Activated CD4-positive, alpha-beta T cell treated with anti-CD3 and anti-CD28 coated beads for 4 hours (primary cell): ENCODE measurements at regions not wholly inside any gene's neighbourhood (a gene's known extent, or its start where the extent isn't known, plus 50 kb on each side); places are given as distances from the start of the nearest gene placed in this dataset.
"Not testable (repeated sequence)": the region's sequence is repeated elsewhere in the genome, so short reads cannot be mapped to it uniquely, and the experiment has no call there.

Experiments used
- DNase-seq, 2 donors: peaks; one replicate each; pipeline ENCODE4 v3.0.0-alpha.2; 2020

DNA sequence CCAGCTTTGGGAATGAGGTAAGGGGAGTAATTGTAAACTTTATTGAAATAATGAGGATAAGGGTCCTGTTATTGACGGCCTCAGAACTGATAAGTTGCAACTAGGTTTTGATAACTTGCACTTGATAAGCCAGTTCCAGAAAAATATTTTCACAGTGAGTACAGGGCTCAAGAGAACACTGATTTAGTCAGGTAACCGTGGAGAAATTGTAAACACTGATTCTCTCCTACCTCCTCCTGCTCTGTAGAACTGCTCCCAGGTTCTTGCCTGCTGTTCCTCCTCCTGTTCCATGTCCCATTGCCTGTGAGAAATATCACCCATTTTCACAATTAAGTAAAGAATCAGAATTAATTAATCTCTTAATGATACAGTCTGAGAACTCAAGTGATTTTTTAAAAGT lies 55.0 kb upstream of the CXXC4 start:
- DNase-seq = no peak

DNA sequence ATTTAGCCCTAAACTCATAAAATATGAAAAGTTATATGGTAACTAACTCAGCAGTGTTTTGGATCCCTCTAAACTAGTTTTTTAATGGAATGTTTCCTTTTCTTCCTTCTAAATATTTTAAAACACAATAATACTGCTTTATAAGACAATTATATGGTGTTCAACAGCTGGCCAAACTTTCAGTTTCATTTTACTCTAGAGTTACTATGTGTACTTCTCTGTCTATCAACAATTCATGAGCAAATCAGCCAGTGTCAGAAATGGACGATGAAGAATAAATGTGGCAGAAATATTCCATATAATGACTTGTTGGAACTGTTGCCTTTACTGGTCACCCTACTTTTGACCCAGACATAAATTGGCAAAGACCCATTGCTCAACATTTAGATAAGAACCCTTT lies 64.8 kb upstream of the CXXC4 start:
- DNase-seq = no peak

DNA sequence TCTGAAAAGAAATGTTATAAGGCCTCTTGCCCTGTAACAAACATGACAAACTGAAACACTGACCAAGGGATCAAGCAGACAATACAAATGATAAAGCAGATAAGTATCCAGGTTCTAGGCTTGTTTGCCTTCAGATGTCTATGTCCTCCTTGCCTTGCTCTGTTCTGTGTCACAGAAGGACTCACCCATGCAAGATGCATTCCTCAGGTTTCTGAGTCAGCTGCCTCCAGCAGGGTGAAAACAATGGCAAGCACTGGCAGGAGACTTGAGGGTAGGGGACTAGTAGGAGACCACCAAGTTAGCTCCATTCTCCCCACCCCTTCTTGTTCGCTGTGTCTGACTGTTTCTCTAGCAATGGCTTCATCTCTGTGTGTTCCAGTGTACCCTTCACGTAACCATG lies 76.6 kb upstream of the CXXC4 start:
- DNase-seq = no peak

DNA sequence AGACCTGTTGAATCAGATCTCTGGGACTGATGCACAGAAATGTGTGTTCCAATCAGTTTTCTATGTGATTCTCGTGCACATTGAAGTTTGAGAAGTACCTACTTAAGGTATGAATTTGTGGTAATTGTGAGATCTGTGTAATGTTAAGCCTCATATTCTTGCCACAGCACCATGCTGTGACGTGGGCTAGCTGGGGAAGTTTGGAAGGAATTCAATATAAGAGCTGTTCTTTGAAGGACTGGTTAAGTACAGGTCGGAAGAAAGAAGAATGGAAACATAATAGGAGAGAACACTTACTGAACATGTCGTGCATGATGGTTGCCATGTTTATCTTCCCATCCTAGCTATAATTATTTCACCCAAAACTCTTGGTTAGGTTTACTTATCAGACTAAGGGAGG lies 79.7 kb upstream of the CXXC4 start:
- no peak for DNase-seq

DNA sequence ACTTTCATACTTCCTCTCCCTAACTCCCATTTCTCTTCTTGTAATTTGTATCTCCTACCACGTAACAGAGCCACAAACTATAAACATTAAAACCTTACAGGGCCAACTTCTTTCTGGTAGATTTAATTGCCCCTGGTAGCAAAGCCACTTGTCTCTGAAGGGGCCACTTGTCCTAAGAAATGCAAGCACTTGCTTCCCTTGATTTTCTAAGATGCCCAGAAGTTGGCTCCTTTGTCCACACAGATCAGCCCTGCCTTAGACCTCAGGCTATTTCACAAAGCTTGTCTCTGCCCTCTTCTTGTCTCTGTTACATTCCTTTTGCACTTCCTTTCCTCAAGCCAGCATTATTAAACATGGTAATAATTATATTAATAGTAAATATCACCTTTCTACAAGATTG lies 80.6 kb upstream of the CXXC4 start:
- DNase-seq = no peak

DNA sequence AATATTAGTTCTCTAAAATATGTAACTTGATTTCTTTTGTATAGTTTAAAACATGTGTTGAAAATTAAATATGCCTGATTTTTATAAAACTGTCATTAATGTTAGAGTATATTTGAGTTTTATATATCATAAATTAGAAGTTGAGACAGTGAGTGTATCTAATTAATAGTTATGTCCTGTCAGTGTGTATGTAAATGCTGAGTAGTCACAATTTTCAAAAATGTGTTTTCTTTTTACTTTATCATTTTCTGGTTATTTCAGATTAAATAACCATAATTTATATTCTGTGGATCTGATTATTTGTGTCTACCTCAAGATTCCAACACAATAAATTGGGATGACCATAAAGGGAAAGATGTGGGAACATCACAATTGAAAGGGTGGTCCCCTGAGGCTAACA lies 82.7 kb upstream of the CXXC4 start:
- DNase-seq = no peak

DNA sequence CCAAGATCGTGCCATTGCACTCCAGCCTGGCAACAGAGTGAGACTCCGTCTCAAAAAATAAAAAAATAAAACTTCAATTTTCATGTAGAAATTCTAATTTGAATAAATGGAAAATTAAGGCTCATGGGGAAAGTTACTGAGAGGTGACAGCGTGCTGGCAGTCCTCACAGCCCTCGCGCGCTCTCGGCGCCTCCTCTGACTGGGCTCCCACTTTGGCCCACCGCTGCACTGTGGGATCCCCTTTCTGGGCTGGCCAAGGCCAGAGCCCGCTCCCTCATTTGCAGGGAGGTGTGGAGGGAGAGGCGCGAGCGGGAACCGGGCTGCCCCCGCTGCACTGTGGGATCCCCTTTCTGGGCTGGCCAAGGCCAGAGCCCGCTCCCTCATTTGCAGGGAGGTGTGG lies 86.8 kb upstream of the CXXC4 start:
- not testable (repeated sequence) for DNase-seq

DNA sequence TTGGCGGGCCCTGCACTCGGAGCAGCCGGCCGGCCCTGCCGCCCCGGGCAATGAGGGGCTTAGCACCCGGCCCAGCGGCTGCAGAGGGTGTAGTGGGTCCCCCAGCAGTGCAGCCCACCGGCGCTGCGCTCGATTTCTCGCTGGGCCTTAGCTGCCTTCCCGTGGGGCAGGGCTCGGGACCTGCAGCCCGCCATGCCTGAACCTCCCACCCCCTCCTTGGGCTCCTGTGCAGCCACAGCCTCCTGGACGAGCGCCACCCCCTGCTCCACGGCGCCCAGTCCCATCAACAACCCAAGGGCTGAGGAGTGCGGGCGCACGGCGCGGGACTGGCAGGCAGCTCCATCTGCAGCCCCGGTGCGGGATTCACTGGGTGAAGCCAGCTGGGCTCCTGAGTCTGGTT lies 87.4 kb upstream of the CXXC4 start:
- DNase-seq = not testable (repeated sequence)

DNA sequence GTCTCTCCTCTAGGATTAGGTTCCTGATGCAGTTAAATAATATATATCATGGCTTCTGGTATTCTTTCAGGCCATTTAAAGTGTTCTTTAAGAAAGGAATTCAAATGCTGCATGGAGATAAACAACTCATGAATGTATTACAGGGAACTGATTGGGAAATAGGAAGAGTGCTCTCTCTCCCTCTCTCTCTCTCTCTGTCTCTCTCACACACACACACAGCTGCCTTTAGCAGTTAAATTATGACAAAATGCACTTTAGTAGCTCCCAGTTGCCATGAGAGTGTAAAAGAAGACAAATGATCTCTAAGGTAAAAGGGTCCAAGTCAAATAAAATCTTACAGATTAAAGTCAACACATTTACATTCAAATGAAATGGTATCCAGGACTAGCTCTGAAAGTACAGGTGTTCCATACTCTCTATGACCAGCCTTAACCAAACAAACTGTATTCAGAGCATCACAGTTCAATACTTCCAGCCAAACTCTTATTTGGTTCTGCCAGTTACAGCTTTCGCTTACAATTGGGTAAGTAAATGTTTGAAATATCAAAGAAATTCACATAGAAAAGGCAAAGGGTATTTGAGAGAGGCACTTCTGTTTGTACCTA lies 94.7 kb upstream of the CXXC4 start:
- no peak for DNase-seq

DNA sequence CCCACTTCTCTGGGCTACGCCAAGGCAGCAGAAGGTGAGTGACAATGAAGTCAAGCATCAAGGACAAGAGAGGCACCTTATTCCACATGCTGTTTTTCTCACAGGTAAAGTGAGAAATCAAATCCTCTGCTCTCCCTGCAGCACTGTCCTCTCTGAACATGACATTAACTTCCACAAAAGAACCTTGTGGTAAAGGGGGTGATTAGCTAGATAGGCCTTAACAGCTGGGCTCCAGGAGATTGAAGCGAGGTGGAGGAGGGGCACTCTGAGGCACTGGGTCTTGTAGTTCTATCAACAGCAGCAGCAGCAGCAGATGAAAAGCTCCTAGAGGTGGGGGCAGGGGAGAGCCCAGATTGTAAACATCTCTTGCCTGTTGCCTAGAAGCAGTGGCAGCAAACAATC lies 96.8 kb upstream of the CXXC4 start:
- DNase-seq = no peak

DNA sequence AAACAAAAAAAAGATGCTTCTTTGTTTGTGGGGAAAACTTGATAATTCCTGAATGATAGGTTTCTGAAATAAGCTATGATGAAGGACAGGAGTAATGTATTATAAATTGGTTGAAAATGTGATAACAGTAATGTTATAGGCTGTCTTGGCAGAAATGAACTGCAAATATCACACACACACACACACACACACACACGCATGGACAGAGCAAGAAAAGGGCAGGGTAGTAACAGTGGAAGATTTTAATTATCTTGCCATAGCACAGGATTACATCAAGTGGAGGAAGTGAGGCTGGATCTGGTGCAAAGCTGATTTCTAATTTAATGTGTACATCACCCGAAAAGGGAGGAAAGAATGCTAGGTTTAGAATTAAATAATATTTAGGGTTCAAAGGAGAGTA lies 97.5 kb upstream of the CXXC4 start:
- no peak for DNase-seq

DNA sequence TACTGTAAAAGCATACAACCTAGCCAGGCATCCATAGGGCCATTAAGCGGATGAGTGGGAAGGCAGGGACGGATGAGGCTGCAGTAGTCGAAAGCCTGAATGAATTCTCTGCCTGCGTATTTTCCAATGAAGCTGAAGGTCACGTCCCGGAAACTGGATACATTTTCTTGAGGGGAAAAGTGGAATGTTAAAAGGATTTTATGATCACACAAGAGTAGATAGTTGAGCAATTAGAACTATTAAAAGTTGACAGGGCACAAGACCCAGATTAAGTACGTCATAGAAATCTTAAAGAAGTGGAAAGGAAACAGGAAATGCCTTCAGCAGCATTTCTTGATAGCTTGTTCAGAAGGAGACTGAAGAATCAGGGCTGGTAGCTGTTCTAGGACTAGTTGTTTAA lies 98.3 kb upstream of the CXXC4 start:
- no peak for DNase-seq

DNA sequence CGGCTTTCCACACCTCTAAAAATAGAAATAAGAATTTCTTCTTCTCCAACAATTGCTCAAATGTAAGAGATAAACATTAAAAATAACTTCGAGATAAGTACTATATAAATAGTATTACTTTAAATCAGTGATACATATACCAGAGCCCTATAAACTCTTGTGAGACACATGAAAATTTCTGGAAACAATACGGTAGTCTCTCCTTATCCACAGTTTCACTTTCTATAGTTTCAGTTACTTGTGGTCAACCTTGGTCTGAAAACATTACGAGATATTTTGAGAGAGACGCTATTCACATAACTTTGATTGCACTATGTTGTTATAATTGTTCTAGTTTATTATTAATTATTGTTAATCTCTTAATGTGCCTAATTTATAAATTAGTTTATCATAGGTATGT lies 101.5 kb upstream of the CXXC4 start:
- no peak for DNase-seq

DNA sequence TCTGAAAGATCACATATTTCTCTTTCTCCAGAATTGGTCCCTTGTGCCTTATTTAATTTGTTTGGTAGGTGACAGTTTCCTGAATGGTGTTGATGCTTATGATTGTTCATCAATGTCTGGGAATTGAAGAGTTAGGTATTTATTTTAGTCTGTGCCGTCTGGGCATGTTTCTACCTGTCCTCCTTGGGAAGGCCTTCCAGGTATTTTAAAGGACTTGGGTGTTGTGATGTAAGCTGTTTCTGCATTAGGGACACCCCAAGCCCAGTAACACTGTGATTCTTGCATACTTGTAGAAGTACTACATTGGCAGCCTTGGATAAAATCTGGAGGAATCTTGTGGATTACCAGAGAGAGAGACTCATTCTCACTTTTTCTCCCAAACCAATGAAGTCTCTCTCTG lies 120.8 kb upstream of the CXXC4 start:
- DNase-seq = no peak

DNA sequence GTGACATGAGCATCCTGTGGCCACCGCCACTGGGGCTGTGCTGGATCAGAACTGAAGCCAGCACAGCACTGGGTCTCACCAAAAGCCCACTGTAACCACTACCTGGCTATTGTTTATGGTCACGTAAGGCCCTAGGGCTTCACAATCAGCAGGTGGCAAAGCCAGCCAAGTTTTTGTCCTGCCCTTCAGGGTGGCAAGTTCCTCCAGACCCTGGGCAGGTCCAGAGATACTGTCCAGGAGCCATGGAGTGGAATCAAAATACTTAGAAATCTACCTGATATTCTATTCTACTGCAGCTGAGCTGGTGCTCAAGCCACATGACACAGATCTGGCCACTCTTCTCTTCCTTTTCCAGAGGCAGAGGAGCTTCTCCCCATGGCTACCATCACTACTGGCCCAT lies 121.2 kb upstream of the CXXC4 start:
- no peak for DNase-seq

DNA sequence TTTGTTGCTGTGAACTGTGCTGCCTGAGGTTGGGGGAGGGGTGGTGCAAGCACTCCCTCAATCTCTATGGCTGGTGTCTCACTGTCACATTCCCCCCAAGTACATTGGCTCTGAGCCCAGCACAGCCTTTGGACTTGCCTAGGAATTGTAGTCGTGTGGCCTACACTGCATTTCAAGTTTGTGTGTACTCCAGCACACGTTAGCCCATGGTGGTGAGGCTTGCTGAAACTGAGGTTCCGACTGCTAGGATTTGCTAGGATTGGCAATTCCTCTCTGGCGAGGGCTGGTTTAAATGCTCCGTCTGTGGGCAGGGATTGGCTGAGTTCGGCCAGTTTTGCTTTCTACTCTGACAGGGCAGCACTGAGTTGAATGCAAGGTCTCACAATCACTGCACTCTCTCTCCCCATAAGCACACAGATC lies 121.7 kb upstream of the CXXC4 start:
- DNase-seq = no peak

DNA sequence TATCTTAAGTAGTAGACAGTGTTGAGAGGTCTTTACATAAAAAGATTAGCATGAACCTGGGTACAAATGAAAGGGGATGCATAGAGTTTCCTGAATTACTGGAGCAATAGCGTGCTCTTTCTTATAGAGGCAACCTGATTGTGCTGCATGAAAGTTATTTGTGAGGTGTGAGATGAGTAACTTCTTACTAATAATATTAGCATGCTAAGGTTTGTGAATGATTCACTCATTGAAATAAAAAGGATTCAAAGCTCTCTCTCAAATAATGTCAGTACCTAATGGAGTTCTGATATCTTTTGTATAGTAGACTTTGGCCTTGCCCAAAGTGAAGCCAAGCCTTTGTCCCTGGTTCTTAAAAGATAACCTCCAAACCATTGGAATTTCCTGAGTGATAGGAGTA lies 131.0 kb upstream of the CXXC4 start:
- no peak for DNase-seq

DNA sequence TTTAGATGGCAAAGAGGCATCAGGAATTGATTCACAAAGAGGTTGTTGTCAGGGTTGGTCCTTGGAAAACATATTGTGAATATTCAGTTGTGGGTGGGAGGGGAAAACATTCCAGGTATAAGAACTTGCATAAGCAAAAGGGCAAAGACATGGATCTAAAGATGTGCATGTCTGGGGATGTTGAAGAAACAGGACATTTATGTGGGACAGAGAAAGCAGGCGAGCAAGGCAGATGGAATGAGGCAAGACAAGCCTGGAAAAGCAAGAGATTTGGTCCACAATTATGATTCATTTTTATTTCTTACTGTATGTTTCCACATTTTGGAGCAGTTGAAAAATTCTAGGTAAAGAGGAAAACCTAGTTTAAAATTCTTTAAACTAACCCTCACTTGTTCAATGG lies 134.9 kb upstream of the CXXC4 start:
- no peak for DNase-seq

DNA sequence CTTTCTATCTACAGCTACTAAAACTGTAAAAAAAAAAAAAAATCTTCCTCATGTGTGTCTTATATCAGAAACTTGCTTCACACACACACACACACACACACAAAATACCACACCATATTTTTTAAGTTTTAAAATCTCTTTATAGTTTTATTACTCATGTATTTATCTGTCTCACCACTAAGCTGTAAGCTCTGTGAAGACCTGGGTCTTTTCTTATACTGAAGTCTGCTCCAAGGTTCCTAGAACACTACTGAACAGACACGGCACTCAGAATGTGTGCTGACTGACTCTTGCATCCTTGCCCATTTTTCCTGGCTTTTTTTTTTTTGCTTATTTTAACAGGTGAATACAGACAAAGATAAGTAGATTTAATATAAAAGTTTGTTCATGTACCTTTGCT lies 135.6 kb upstream of the CXXC4 start:
- no peak for DNase-seq

DNA sequence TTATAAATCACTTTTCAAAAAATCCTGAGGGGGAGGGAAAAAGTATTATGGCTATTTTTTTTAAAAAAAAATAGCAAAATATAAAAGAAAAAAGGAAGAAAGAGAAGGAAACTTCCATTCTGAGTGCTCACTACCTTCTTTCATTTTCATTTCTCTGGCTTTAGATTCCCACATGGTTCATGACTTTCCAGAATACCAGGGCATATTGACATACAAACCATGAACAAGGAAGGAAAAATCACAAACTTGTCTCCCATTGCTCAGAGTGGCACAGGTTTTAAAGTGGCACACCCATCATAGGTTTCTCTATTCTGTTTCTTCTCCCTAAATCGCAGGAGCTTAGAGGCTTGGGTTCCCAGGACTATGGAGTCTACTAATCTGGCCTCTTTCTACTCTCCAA lies 136.3 kb upstream of the CXXC4 start:
- no peak for DNase-seq

DNA sequence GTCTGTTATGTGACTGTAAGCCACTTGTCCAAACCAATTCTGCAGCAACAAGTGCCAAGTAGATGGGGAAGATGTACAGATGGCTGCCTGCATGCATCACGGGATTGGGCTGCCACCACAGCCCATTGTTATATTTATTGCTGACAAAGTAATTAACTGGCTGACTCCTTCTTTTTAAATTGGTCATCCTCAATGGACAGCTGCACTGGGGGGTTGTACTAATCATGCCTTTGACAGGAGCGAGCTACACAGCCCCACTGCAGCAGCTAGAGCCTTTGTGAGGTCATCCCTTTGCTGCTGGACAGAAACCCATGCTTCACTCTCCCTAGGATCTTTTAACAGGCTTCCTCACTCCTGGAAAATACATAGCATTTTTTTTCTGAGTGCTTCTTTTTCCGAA lies 146.7 kb upstream of the CXXC4 start:
- DNase-seq = no peak

DNA sequence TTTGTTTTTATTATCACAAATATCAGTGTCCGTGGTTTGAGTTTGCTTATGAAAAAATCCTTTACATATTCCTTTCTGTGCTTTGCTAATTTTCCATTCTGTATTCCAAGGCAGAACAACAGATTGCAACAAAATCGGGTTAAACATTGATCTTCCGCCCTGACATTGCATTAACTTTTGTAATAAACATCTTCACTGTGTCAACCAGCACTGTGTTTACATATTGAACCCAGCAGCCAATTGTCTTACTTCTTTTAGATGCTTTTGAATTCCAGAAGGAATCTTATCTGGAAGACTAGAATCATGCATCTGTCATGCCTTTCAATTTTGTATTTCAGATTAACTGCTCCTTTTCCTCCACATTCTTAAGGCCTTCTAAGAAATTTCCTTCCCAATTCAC lies 147.8 kb upstream of the CXXC4 start:
- no peak for DNase-seq

DNA sequence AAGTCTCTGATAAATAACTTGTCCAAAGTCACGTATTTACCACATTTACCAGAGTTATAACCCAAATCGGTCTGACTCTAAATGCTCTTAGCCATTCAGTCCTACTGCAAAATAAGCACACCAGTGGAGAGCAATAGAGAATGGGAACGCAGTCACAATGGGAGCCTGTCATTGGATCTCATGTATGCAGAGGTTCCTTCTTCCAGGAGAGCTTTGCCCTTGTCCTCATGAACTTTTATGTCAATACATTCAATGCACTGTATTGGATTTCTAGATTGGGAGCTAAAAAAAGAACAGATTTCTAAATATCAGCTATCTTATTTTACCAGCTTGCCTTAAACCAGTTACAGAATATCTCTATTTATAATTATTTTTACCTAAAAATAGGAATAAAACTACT lies 149.1 kb upstream of the CXXC4 start:
- no peak for DNase-seq

DNA sequence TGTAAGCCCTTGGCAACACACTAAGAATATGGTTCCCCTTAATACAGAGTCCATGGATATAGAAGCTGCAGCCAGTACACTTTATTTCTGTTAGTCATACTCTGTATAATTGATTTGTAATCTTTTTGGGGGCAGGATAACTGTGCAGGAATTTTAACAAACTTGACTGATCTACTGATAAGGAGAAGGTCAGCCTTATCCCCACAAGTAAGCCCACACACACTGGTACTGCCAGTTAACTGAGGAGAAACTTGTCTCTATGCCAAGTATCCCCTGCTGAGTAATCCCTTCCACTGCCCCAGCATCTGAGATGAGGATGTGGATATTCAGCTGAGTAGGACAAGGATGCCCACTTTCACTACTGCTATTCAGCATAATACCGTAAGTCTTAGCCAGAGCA lies 154.9 kb upstream of the CXXC4 start:
- DNase-seq = no peak

DNA sequence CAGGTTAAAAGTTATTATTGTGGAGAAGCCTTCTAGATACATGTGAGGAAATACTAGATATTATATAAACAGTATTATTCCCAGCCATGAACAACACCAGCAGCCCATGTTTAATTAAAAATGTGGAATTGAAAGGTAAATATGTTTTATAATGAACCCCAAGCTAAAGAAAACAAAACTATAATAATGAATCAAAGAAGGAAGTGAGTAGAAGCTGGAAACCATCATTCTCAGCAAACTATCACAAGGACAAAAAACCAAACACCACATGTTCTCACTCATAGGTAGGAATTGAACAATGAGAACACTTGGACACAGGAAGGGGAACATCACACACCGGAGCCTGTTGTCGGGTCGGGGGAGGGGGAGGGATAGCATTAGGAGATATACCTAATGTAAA lies 167.6 kb upstream of the CXXC4 start:
- not testable (repeated sequence) for DNase-seq

DNA sequence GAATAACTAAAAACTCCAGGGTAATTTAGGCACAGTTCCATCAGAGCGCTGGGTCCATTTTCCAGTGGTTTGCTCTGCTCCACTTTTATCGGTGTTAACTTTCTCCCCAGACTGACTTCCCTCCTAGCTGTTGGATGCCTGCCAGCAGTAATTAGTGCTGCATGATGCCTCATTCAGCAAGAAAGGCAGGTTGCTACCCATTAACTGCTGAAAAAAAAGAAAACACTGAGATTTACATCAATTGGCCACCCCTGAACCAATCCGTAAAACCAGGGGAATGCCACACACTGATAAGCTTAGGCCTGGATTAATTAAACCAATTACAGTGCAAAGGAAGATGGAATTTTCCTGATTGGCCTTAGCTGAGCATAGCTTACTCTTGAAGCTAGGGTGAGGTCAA lies 182.4 kb upstream of the CXXC4 start:
- DNase-seq = no peak
